H1 (cell line): ENCODE measurements at regions not wholly inside any gene's neighbourhood (a gene's known extent, or its start where the extent isn't known, plus 50 kb on each side); places are given as distances from the start of the nearest gene placed in this dataset.

ENCODE experiments used
- CTCF ChIA-PET: fragments of 300-600 bp; sonication (Branson Sonifier 250); formaldehyde crosslinking; loops from one replicate; lab custom pipeline; 2021; ENCODE audit not compliant: partially characterized antibody; lab: Charles Lee
- POLR2A ChIA-PET: fragments of 300-600 bp; sonication (Branson Sonifier 250); formaldehyde crosslinking; loops from one replicate; lab custom pipeline; 2021; ENCODE audit warnings: inconsistent platforms; ENCODE audit not compliant: partially characterized antibody; lab: Charles Lee
- DNase-seq, 2 experiments: peaks; one replicate each; pipeline versions ENCODE4 v3.0.0 to v3.0.0-alpha.2; 2010 to 2022; ENCODE audit warnings: low spot score in 2 of 2, low read depth in 1 of 2, mixed read lengths in 1 of 2
- FAIRE-seq: peaks from 2 replicates; lab custom pipeline; 2011; peaks lifted over from hg19 to GRCh38; lab: Jason Lieb, UNC
- H2AFZ ChIP-seq: 2 replicates; pipeline ENCODE4 v1.8.1; 2012; ENCODE audit warnings: low read length, inconsistent platforms
- H2AK5ac ChIP-seq: 2 replicates; pipeline ENCODE4 v1.6.1; 2013; ENCODE audit warnings: low read depth, low read length
- H2BK120ac ChIP-seq: replicated peaks from 2 replicates; pipeline ENCODE3; 2013; ENCODE audit warnings: low read depth, low read length, inconsistent platforms
- H2BK12ac ChIP-seq: 2 replicates; pipeline ENCODE4 v1.6.1; 2013; ENCODE audit warnings: low read depth, low read length
- H2BK15ac ChIP-seq: 2 replicates; pipeline ENCODE4 v1.6.1; 2013; ENCODE audit warnings: low read length
- H2BK20ac ChIP-seq: 2 replicates; pipeline ENCODE4 v1.6.1; 2013; ENCODE audit warnings: low read length
- H2BK5ac ChIP-seq: 2 replicates; pipeline ENCODE4 v1.6.1; 2013; ENCODE audit warnings: low read depth, low read length
- H3K14ac ChIP-seq: 2 replicates; pipeline ENCODE4 v1.6.1; 2013; ENCODE audit warnings: inconsistent platforms; ENCODE audit not compliant: insufficient read length
- H3K18ac ChIP-seq: 2 replicates; pipeline ENCODE4 v1.6.1; 2013; ENCODE audit warnings: low read length; ENCODE audit errors: extremely low read depth
- H3K23ac ChIP-seq: 2 replicates; pipeline ENCODE4 v1.6.1; 2013; ENCODE audit warnings: inconsistent platforms; ENCODE audit not compliant: insufficient read length
- H3K23me2 ChIP-seq: 2 replicates; pipeline ENCODE4 v1.6.1; 2013; ENCODE audit warnings: low read depth, low read length
- H3K27ac ChIP-seq: 2 replicates; pipeline ENCODE4 v1.6.1; 2011; ENCODE audit warnings: low read depth, low read length, inconsistent platforms
- H3K27me3 ChIP-seq, 4 experiments: replicated peaks in 1 of 4; 1 replicate in 1 of 4; 2 replicates in 3 of 4; pipeline versions ENCODE4 v1.6.1 to v1.8.1; 2011 to 2013; ENCODE audit warnings: low read length in 3 of 4, mild to moderate bottlenecking in 3 of 4, inconsistent platforms in 2 of 4, mixed read lengths in 2 of 4, moderate library complexity in 1 of 4; ENCODE audit not compliant: control insufficient read depth in 3 of 4, insufficient read depth in 3 of 4; ENCODE audit errors: extremely low read depth in 1 of 4
- H3K36me3 ChIP-seq, 4 experiments: 2 replicates each; pipeline versions ENCODE4 v1.6.1 to v1.8.1; 2011 to 2013; ENCODE audit warnings: mild to moderate bottlenecking in 4 of 4, low read length in 3 of 4, moderate library complexity in 2 of 4, control low read depth in 1 of 4, inconsistent platforms in 1 of 4; ENCODE audit not compliant: insufficient read depth in 4 of 4, control insufficient read depth in 2 of 4
- H3K4ac ChIP-seq: replicated peaks from 2 replicates; pipeline ENCODE3; 2013; ENCODE audit warnings: low read length, low read depth, mixed read lengths, inconsistent platforms; ENCODE audit not compliant: insufficient read length
- H3K4me1 ChIP-seq, 4 experiments: replicated peaks in 1 of 4; 1 replicate in 1 of 4; 2 replicates in 3 of 4; pipeline versions ENCODE4 v1.6.1 to v1.8.1; 2011 to 2013; ENCODE audit warnings: low read length in 3 of 4, inconsistent platforms in 2 of 4, mixed read lengths in 1 of 4; ENCODE audit not compliant: insufficient read depth in 4 of 4, control insufficient read depth in 3 of 4
- H3K4me2 ChIP-seq, 2 experiments: 2 replicates each; pipeline versions ENCODE4 v1.6.1 to v1.8.1; 2011 to 2013; ENCODE audit warnings: low read depth in 2 of 2, low read length in 2 of 2, control low read depth in 1 of 2, inconsistent platforms in 1 of 2, mild to moderate bottlenecking in 1 of 2; ENCODE audit not compliant: insufficient read depth in 1 of 2
- H3K4me3 ChIP-seq, 4 experiments: fragments of 200-600, 300-600 bp in 1 of 4; sonication (generic), shearing (Covaris generic), sonication (Bioruptor Twin) in 1 of 4; 2 replicates each; pipeline versions ENCODE4 v1.5.1 to v1.8.1; 2011 to 2016; ENCODE audit warnings: low read length in 4 of 4, low read depth in 3 of 4, control low read depth in 2 of 4, inconsistent platforms in 2 of 4, mild to moderate bottlenecking in 2 of 4, mixed read lengths in 1 of 4, moderate library complexity in 1 of 4; ENCODE audit not compliant: insufficient read depth in 2 of 4; ENCODE audit errors: extremely low read depth in 1 of 4
- H3K56ac ChIP-seq: replicated peaks from 2 replicates; pipeline ENCODE3; 2013; ENCODE audit warnings: low read depth, mild to moderate bottlenecking, mixed read lengths, low read length, inconsistent platforms; ENCODE audit not compliant: insufficient read length
- H3K79me1 ChIP-seq: 2 replicates; pipeline ENCODE4 v1.6.1; 2013; ENCODE audit warnings: low read depth, low read length, control low read depth
- H3K79me2 ChIP-seq, 2 experiments: 2 replicates each; pipeline versions ENCODE4 v1.6.1 to v1.8.1; 2012 to 2013; ENCODE audit warnings: low read length in 2 of 2, mild to moderate bottlenecking in 2 of 2, inconsistent platforms in 1 of 2; ENCODE audit not compliant: insufficient read depth in 2 of 2, control insufficient read depth in 1 of 2
- H3K9ac ChIP-seq, 4 experiments: replicated peaks in 1 of 4; 1 replicate in 1 of 4; 2 replicates in 3 of 4; pipeline versions ENCODE4 v1.6.1 to v1.8.1; 2011 to 2013; ENCODE audit warnings: low read depth in 3 of 4, low read length in 3 of 4, control low read depth in 2 of 4, mild to moderate bottlenecking in 2 of 4, moderate library complexity in 2 of 4, inconsistent platforms in 1 of 4; ENCODE audit errors: extremely low read depth in 1 of 4
- H3K9me3 ChIP-seq, 2 experiments: 2 replicates each; pipeline versions ENCODE4 v1.6.1 to v1.8.1; 2012 to 2013; ENCODE audit warnings: mild to moderate bottlenecking in 2 of 2, moderate library complexity in 2 of 2, control low read depth in 1 of 2, inconsistent platforms in 1 of 2, low read depth in 1 of 2, low read length in 1 of 2, mixed read lengths in 1 of 2; ENCODE audit not compliant: insufficient read depth in 2 of 2
- H4K20me1 ChIP-seq, 2 experiments: replicated peaks in 1 of 2; 2 replicates each; pipeline versions ENCODE3 to v1.8.1; 2011 to 2013; ENCODE audit warnings: inconsistent platforms in 2 of 2, low read length in 2 of 2, mild to moderate bottlenecking in 1 of 2; ENCODE audit not compliant: insufficient read depth in 2 of 2, control insufficient read depth in 1 of 2
- H4K5ac ChIP-seq: 2 replicates; pipeline ENCODE4 v1.6.1; 2013; ENCODE audit warnings: low read length, low read depth, mixed read lengths, inconsistent platforms; ENCODE audit not compliant: insufficient read length
- H4K8ac ChIP-seq: 2 replicates; pipeline ENCODE4 v1.8.0; 2013; ENCODE audit warnings: mild to moderate bottlenecking, moderate library complexity, low read length, inconsistent platforms; ENCODE audit not compliant: insufficient read depth; ENCODE audit errors: extremely low read depth
- H4K91ac ChIP-seq: replicated peaks from 2 replicates; pipeline ENCODE3; 2013; ENCODE audit warnings: low read length, mixed read lengths, inconsistent platforms; ENCODE audit not compliant: insufficient read length
- GABPA ChIP-seq: IDR thresholded peaks from 2 replicates; pipeline ENCODE4 v1.6.1; 2011; ENCODE audit warnings: mild to moderate bottlenecking, low read length, moderate library complexity, borderline replicate concordance; ENCODE audit not compliant: insufficient read depth
- KDM1A ChIP-seq: fragments of 200-600, 300-600 bp; sonication (generic); IDR thresholded peaks from 2 replicates; pipeline ENCODE4 v1.7.1; 2016; ENCODE audit warnings: mild to moderate bottlenecking, low read length, borderline replicate concordance
- MAFK ChIP-seq: IDR thresholded peaks from 2 replicates; pipeline ENCODE4 v1.6.1; 2012; ENCODE audit warnings: low read depth, mild to moderate bottlenecking, improper control_type of control experiment, low read length
- PHF8 ChIP-seq: fragments of 200-600 bp; sonication (generic); conservative IDR thresholded peaks from 2 replicates; pipeline ENCODE4 v1.7.1; 2012; ENCODE audit warnings: low read depth, mild to moderate bottlenecking, inconsistent platforms, low read length, moderate library complexity
- SP2 ChIP-seq: IDR thresholded peaks from 2 replicates; pipeline ENCODE4 v1.6.1; 2012; ENCODE audit warnings: mild to moderate bottlenecking, low read length, inconsistent platforms
- SP4 ChIP-seq: IDR thresholded peaks from 2 replicates; pipeline ENCODE4 v1.6.1; 2012; ENCODE audit warnings: low read length, inconsistent platforms
- SUZ12 ChIP-seq: fragments of 200-600 bp; sonication (generic); IDR thresholded peaks from 2 replicates; pipeline ENCODE4 v1.6.1; 2012; ENCODE audit warnings: mild to moderate bottlenecking, inconsistent platforms, low read length, moderate library complexity, mixed read lengths
- TBP ChIP-seq: IDR thresholded peaks from 2 replicates; pipeline ENCODE4 v1.6.1; 2011; ENCODE audit warnings: low read depth, low read length, improper control_type of control experiment
- WGBS, 2 experiments: shearing (Covaris generic) in 1 of 2; methylation state at CpG; one replicate each; pipeline versions ENCODE4 v1.1.6 to v1.1.7; 2013 to 2015; ENCODE audit warnings: low lambda C conversion rate in 2 of 2, mixed read lengths in 2 of 2, inconsistent platforms in 1 of 2, low coverage in 1 of 2, missing lambda C conversion rate in 1 of 2; ENCODE audit not compliant: insufficient replicate concordance in 2 of 2, insufficient coverage in 1 of 2, insufficient read length in 1 of 2; ENCODE audit errors: extremely low coverage in 1 of 2, missing lambda C conversion rate in 1 of 2; 5-methylcytosine and 5-hydroxymethylcytosine counted together
- TF ChIP-seq, protein P1 (sequence below): IDR thresholded peaks from 2 replicates; pipeline ENCODE4 v1.6.1; 2011; ENCODE audit warnings: low read depth, mild to moderate bottlenecking, low read length; ENCODE audit not compliant: insufficient read depth
- TF ChIP-seq, protein P2 (sequence below), 3 experiments: IDR thresholded peaks; 1 replicate in 2 of 3; 2 replicates in 1 of 3; pipeline versions ENCODE4 v1.5.1 to v1.6.1; 2011; ENCODE audit warnings: low read length in 3 of 3, mild to moderate bottlenecking in 3 of 3, inconsistent platforms in 2 of 3, low read depth in 1 of 3, moderate library complexity in 1 of 3; ENCODE audit not compliant: insufficient read depth in 1 of 3; ENCODE audit errors: control extremely low read depth in 1 of 3

DNA sequence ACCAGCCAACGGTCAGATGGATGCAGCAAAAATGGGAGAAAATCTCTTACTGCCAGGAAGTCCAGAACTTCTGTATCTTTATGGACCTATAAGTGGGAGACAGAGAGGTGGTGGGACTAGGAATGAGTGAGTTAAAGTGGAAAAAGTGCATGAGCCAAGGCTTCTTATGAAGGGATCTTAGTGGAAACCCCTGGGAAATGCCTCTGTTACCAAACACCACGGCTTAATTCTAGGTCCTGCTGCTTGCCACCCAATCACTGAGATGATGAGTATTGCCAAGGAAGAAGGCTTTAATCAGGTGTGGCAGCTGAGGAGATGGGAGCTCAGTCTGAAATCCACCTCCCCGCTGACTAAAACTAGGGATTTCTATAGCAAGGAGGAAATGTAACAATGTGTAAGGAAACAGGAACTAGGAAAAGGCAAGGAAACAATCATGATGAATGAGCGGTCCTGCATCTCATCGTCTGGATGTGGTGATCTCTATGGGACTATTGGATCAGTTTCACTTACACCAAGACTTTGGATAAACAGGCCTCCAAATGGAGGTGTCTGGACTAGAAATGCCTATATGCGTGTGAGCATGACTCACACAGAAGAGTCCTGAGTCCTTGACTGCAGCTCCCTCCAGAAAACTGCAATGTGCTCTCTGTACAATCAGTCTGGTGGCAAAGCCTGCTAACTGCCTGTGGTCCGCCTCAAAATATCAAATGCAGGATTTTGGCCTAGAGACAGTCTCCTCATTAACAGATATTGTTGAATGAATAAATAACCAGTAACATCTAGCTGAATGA is 98.2 kb upstream of the PRR16 start:
- 86% methylated on average over 7 of the region's 7 CpGs; no CpG with 5 or more reads in 1 of the 2 experiments for WGBS, 2 experiments
- CTCF ChIA-PET: interaction anchor here (0.8 kb wide), 1 partner anchor 22 kb away, joined by 3 read pairs; no protein-coding TSS in a partner anchor
- TF ChIP-seq SUZ12 (no peak), SP4 (no peak), SP2 (no peak), PHF8 (no peak), MAFK (no peak), KDM1A (no peak), GABPA (no peak), TBP (no peak)
- TF ChIP-seq, protein P1, sequence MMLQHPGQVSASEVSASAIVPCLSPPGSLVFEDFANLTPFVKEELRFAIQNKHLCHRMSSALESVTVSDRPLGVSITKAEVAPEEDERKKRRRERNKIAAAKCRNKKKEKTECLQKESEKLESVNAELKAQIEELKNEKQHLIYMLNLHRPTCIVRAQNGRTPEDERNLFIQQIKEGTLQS: no peak
- TF ChIP-seq, protein P2, sequence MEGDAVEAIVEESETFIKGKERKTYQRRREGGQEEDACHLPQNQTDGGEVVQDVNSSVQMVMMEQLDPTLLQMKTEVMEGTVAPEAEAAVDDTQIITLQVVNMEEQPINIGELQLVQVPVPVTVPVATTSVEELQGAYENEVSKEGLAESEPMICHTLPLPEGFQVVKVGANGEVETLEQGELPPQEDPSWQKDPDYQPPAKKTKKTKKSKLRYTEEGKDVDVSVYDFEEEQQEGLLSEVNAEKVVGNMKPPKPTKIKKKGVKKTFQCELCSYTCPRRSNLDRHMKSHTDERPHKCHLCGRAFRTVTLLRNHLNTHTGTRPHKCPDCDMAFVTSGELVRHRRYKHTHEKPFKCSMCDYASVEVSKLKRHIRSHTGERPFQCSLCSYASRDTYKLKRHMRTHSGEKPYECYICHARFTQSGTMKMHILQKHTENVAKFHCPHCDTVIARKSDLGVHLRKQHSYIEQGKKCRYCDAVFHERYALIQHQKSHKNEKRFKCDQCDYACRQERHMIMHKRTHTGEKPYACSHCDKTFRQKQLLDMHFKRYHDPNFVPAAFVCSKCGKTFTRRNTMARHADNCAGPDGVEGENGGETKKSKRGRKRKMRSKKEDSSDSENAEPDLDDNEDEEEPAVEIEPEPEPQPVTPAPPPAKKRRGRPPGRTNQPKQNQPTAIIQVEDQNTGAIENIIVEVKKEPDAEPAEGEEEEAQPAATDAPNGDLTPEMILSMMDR (IDR thresholded peaks at IDR 0.05; ENCODE audit: control extremely low read depth in 1 of 3, insufficient read depth in 1 of 3, low read depth in 1 of 3, low read length in 3 of 3): no peak

More for the DNA sequence above, 98.2 kb upstream of the PRR16 start:
- no peaks in the 10 kb centered on the region for H3K79me1 ChIP-seq
- H2AK5ac ChIP-seq: no peak overlapping the region
- H3K56ac ChIP-seq: no peak overlapping the region
- no peak overlapping the region for H3K4ac ChIP-seq
- H3K79me2 ChIP-seq: no peaks in the 10 kb centered on the region
- H3K18ac ChIP-seq: no peak overlapping the region
- H3K23ac ChIP-seq: no peak overlapping the region
- no peak overlapping the region for H3K4me3 ChIP-seq
- H2BK15ac ChIP-seq: no peak overlapping the region
- no peak overlapping the region for H3K27ac ChIP-seq
- no peaks in the 10 kb centered on the region for H3K36me3 ChIP-seq
- H2AFZ ChIP-seq: no peak overlapping the region
- no peak overlapping the region for H2BK20ac ChIP-seq
- no peak overlapping the region for H3K4me2 ChIP-seq
- H3K14ac ChIP-seq: no peak overlapping the region
- FAIRE-seq: no peak
- no peaks in the 10 kb centered on the region for H3K23me2 ChIP-seq
- no peaks in the 10 kb centered on the region for H3K4me1 ChIP-seq
- H2BK12ac ChIP-seq: no peak overlapping the region
- H4K8ac ChIP-seq: no peak overlapping the region
- POLR2A ChIA-PET: no interaction called here
- H2BK120ac ChIP-seq: no peak overlapping the region
- no peak for DNase-seq
- H3K9ac ChIP-seq: no peak overlapping the region
- H4K20me1 ChIP-seq: no peaks in the 10 kb centered on the region
- no peak overlapping the region for H4K91ac ChIP-seq
- H3K27me3 ChIP-seq: no peaks in the 10 kb centered on the region
- no peak overlapping the region for H2BK5ac ChIP-seq
- H4K5ac ChIP-seq: no peak overlapping the region
- H3K9me3 ChIP-seq: no peaks in the 10 kb centered on the region
